K562 (cell line): ENCODE measurements at regions not wholly inside any gene's neighbourhood (a gene's known extent, or its start where the extent isn't known, plus 50 kb on each side); places are given as distances from the start of the nearest gene placed in this dataset.

Source experiments
- ATAC-seq: fragments of 200-7000 bp; cut with Tn5 transposase; 3 replicates; pipeline ENCODE4 v1.9.1; 2020; ENCODE audit warnings: moderate library complexity
- BruUV-seq: library from RNA; stranded (reverse); fragments of 400-500 nt; replicated peaks from 2 replicates; lab custom pipeline; 2021; lab: Mats Ljungman, UMichigan
- CTCF ChIA-PET: fragments of 300-600 bp; formaldehyde crosslinking; extraction: SDS; loops from one replicate; lab custom pipeline; 2021; ENCODE audit warnings: low intra/inter-chr PET ratio; lab: Yijun Ruan, JAX
- POLR2A ChIA-PET: fragments of 300-600, 350-650 bp; sonication (Branson Sonifier 250); formaldehyde crosslinking; extraction: SDS; loops from one replicate; lab custom pipeline; 2021; ENCODE audit warnings: antibody characterized with exemption, inconsistent platforms; lab: Yijun Ruan, JAX
- DNase-seq, 4 experiments: peaks; one replicate each; pipeline versions ENCODE4 v3.0.0 to v3.0.0-alpha.2; 2011 to 2018; ENCODE audit warnings: low spot score in 3 of 4, mixed read lengths in 3 of 4; ENCODE audit errors: extremely low read depth in 1 of 4
- FAIRE-seq: peaks from 2 replicates; lab custom pipeline; 2011; peaks lifted over from hg19 to GRCh38; lab: Jason Lieb, UNC
- H2AFZ ChIP-seq: 2 replicates; pipeline ENCODE4 v1.6.0; 2011; ENCODE audit warnings: low read depth, low read length, control low read depth, inconsistent platforms
- H3K27ac ChIP-seq: fragments of 200-600 bp; 3 replicates; pipeline ENCODE4 v1.8.0; 2011; ENCODE audit warnings: low read depth, mild to moderate bottlenecking, control low read depth, inconsistent platforms, low read length, moderate library complexity, mixed read lengths; ENCODE audit errors: extremely low read depth
- H3K27me3 ChIP-seq, 2 experiments: fragments of 300-600 bp in 1 of 2; 2 replicates in 1 of 2; 3 replicates in 1 of 2; pipeline versions ENCODE4 v1.6.0 to v1.8.0; 2011; ENCODE audit warnings: inconsistent platforms in 2 of 2, low read length in 2 of 2, mild to moderate bottlenecking in 1 of 2, mixed read lengths in 1 of 2, moderate library complexity in 1 of 2; ENCODE audit not compliant: control insufficient read depth in 2 of 2, insufficient read depth in 2 of 2
- H3K36me3 ChIP-seq: fragments of 300-600 bp; 3 replicates; pipeline ENCODE4 v1.8.0; 2011; ENCODE audit warnings: mild to moderate bottlenecking, low read length, inconsistent platforms; ENCODE audit not compliant: control insufficient read depth, insufficient read depth
- H3K4me1 ChIP-seq, 2 experiments: fragments of 200-600 bp in 1 of 2; replicated peaks in 1 of 2; 2 replicates in 1 of 2; 3 replicates in 1 of 2; pipeline versions ENCODE4 v1.5.1 to v1.8.0; 2011; ENCODE audit warnings: inconsistent platforms in 2 of 2, low read length in 2 of 2, mild to moderate bottlenecking in 1 of 2, mixed read lengths in 1 of 2, moderate library complexity in 1 of 2; ENCODE audit not compliant: control insufficient read depth in 2 of 2, insufficient read depth in 2 of 2
- H3K4me2 ChIP-seq: 2 replicates; pipeline ENCODE4 v1.6.1; 2011; ENCODE audit warnings: low read length, control low read depth, inconsistent platforms, mixed read lengths; ENCODE audit not compliant: insufficient read depth
- H3K4me3 ChIP-seq: fragments of 200-600 bp; sonication (generic), shearing (Covaris generic); 2 replicates; pipeline ENCODE4 v1.5.1; 2016; ENCODE audit warnings: control low read depth, inconsistent platforms
- H3K79me2 ChIP-seq: fragments of 200-600 bp; 3 replicates; pipeline ENCODE4 v1.8.0; 2011; ENCODE audit warnings: low read length, inconsistent platforms; ENCODE audit not compliant: control insufficient read depth, insufficient read depth
- H3K9ac ChIP-seq, 2 experiments: 2 replicates each; pipeline versions ENCODE4 v1.6.0 to v1.6.1; 2011; ENCODE audit warnings: low read depth in 2 of 2, low read length in 2 of 2, control low read depth in 1 of 2, inconsistent platforms in 1 of 2, mild to moderate bottlenecking in 1 of 2, mixed read lengths in 1 of 2; ENCODE audit not compliant: insufficient read depth in 1 of 2
- H3K9me1 ChIP-seq: one replicate; pipeline ENCODE4 v1.6.0; 2011; ENCODE audit warnings: inconsistent platforms, mild to moderate bottlenecking, low read length, moderate library complexity; ENCODE audit not compliant: control insufficient read depth, insufficient read depth
- H3K9me3 ChIP-seq: replicated peaks from 2 replicates; pipeline ENCODE4 v1.5.1; 2011; ENCODE audit warnings: low read depth, low read length, inconsistent platforms; ENCODE audit not compliant: control insufficient read depth, insufficient read depth
- H4K20me1 ChIP-seq: replicated peaks from 2 replicates; pipeline ENCODE4 v1.6.1; 2011; ENCODE audit warnings: low read length, inconsistent platforms, mixed read lengths; ENCODE audit not compliant: control insufficient read depth, insufficient read depth
- HSF4 ChIP-seq: fragments of 250-450 bp; sonication (Bioruptor Pico); IDR thresholded peaks from 2 replicates; pipeline ENCODE4 v2.1.2; 2022; ENCODE audit warnings: mild to moderate bottlenecking, moderate library complexity, borderline replicate concordance
- SREBF1 ChIP-seq: fragments of 150-350 bp; IDR thresholded peaks from 2 replicates; pipeline ENCODE4 v1.6.1; 2014; ENCODE audit warnings: antibody characterized with exemption, low read depth, low read length, borderline replicate concordance
- TCF3 ChIP-seq: sonication (generic); formaldehyde crosslinking; IDR thresholded peaks from 2 replicates; pipeline ENCODE4 v1.4.0; 2020; ENCODE audit warnings: mild to moderate bottlenecking, missing genetic modification reagents
- TEAD1 ChIP-seq, 2 experiments: fragments of 450-650 bp in 1 of 2; sonication (generic) in 1 of 2; formaldehyde crosslinking; IDR thresholded peaks; 2 replicates each; pipeline versions ENCODE4 v1.4.0 to v1.8.0; 2020 to 2022; ENCODE audit warnings: mild to moderate bottlenecking in 2 of 2, missing genetic modification reagents in 1 of 2
- TFAM ChIP-seq: fragments of 250-450 bp; sonication (Bioruptor Pico); conservative IDR thresholded peaks from 2 replicates; pipeline ENCODE4 v1.5.0; 2021; ENCODE audit warnings: mild to moderate bottlenecking, moderate library complexity
- WGBS: fragments of 100-300 bp; shearing (Covaris generic); methylation state at CpG from one replicate; pipeline ENCODE4 v1.1.6; 2016; ENCODE audit warnings: low coverage, mixed read lengths; ENCODE audit not compliant: insufficient coverage; ENCODE audit errors: missing lambda C conversion rate; 5-methylcytosine and 5-hydroxymethylcytosine counted together
- in situ Hi-C: fragments of 300-500 bp; cut with MboI; formaldehyde crosslinking; loops from 4 replicates; pipeline ENCODE4 v1.15.0; 2018; ENCODE audit warnings: inconsistent platforms, mixed read lengths
- intact Hi-C: fragments of 100-400 bp; cut with micrococcal nuclease; formaldehyde crosslinking; loops from 2 replicates; pipeline ENCODE4 v1.14.2; 2022
- TF ChIP-seq, protein P1 (sequence below): fragments of 250-450 bp; sonication (Bioruptor Pico); IDR thresholded peaks from 2 replicates; pipeline ENCODE4 v1.4.0; 2020
- TF ChIP-seq, protein P2 (sequence below): fragments of 250-450 bp; sonication (Bioruptor Pico); IDR thresholded peaks from 2 replicates; pipeline ENCODE4 v1.4.0; 2020; ENCODE audit warnings: mild to moderate bottlenecking, moderate library complexity, borderline replicate concordance

DNA sequence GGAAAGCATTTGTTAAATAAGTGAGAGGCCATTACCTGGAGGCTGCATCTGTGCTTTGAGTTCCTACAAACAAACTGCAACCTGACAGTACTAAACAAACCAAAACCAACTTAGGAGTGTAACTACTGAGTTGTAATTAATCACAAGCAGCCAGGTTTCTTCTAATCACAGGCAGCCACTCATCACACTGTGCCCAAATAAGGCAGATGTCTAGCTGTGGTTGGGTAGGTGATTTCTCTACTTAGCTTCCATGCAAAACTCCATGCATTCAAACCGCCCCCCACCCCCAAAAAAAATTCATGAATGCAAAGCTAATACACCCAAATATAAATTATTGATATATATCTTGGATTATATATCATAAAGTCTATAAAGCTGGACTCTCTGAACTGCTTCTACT, 461.1 kb downstream of the ARL4A start:
- no TSS peak for BruUV-seq
- Histone ChIP-seq H3K9ac (no peak overlapping the region), H3K9me1 (no peaks in the 10 kb centered on the region), H3K79me2 (no peaks in the 10 kb centered on the region), H3K4me1 (no peaks in the 10 kb centered on the region), H3K4me3 (no peak overlapping the region), H4K20me1 (no peaks in the 10 kb centered on the region), H2AFZ (no peak overlapping the region), H3K4me2 (no peak overlapping the region), H3K27me3 (no peaks in the 10 kb centered on the region), H3K9me3 (no peaks in the 10 kb centered on the region), H3K27ac (no peak overlapping the region), H3K36me3 (no peaks in the 10 kb centered on the region)
- FAIRE-seq (no peak), DNase-seq (no peak), ATAC-seq (no peak)
- ChIA-PET POLR2A (no interaction called here), CTCF (no interaction called here)
- WGBS: 0% methylated on average over 1 of the region's 1 CpG
- in situ Hi-C loops: no loop called here
- intact Hi-C loops: no loop called here
- TF ChIP-seq TCF3 (CRISPR knock-in tag) (no peak), TFAM (CRISPR knock-in tag) (no peak), SREBF1 (no peak), TEAD1 (CRISPR knock-in tag; IDR thresholded peaks at IDR 0.05) (no peak), HSF4 (CRISPR knock-in tag) (no peak)
- TF ChIP-seq, protein P1, sequence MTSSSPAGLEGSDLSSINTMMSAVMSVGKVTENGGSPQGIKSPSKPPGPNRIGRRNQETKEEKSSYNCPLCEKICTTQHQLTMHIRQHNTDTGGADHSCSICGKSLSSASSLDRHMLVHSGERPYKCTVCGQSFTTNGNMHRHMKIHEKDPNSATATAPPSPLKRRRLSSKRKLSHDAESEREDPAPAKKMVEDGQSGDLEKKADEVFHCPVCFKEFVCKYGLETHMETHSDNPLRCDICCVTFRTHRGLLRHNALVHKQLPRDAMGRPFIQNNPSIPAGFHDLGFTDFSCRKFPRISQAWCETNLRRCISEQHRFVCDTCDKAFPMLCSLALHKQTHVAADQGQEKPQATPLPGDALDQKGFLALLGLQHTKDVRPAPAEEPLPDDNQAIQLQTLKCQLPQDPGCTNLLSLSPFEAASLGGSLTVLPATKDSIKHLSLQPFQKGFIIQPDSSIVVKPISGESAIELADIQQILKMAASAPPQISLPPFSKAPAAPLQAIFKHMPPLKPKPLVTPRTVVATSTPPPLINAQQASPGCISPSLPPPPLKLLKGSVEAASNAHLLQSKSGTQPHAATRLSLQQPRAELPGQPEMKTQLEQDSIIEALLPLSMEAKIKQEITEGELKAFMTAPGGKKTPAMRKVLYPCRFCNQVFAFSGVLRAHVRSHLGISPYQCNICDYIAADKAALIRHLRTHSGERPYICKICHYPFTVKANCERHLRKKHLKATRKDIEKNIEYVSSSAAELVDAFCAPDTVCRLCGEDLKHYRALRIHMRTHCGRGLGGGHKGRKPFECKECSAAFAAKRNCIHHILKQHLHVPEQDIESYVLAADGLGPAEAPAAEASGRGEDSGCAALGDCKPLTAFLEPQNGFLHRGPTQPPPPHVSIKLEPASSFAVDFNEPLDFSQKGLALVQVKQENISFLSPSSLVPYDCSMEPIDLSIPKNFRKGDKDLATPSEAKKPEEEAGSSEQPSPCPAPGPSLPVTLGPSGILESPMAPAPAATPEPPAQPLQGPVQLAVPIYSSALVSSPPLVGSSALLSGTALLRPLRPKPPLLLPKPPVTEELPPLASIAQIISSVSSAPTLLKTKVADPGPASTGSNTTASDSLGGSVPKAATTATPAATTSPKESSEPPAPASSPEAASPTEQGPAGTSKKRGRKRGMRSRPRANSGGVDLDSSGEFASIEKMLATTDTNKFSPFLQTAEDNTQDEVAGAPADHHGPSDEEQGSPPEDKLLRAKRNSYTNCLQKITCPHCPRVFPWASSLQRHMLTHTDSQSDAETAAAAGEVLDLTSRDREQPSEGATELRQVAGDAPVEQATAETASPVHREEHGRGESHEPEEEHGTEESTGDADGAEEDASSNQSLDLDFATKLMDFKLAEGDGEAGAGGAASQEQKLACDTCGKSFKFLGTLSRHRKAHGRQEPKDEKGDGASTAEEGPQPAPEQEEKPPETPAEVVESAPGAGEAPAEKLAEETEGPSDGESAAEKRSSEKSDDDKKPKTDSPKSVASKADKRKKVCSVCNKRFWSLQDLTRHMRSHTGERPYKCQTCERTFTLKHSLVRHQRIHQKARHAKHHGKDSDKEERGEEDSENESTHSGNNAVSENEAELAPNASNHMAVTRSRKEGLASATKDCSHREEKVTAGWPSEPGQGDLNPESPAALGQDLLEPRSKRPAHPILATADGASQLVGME (CRISPR knock-in tag): no peak
- TF ChIP-seq, protein P2, sequence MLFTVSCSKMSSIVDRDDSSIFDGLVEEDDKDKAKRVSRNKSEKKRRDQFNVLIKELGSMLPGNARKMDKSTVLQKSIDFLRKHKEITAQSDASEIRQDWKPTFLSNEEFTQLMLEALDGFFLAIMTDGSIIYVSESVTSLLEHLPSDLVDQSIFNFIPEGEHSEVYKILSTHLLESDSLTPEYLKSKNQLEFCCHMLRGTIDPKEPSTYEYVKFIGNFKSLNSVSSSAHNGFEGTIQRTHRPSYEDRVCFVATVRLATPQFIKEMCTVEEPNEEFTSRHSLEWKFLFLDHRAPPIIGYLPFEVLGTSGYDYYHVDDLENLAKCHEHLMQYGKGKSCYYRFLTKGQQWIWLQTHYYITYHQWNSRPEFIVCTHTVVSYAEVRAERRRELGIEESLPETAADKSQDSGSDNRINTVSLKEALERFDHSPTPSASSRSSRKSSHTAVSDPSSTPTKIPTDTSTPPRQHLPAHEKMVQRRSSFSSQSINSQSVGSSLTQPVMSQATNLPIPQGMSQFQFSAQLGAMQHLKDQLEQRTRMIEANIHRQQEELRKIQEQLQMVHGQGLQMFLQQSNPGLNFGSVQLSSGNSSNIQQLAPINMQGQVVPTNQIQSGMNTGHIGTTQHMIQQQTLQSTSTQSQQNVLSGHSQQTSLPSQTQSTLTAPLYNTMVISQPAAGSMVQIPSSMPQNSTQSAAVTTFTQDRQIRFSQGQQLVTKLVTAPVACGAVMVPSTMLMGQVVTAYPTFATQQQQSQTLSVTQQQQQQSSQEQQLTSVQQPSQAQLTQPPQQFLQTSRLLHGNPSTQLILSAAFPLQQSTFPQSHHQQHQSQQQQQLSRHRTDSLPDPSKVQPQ: no peak
